GM10248 (cell line): ENCODE measurements at regions not wholly inside any gene's neighbourhood (a gene's known extent, or its start where the extent isn't known, plus 50 kb on each side); places are given as distances from the start of the nearest gene placed in this dataset.

Experiments used
- CTCF ChIA-PET: fragments of 300-600 bp; sonication (Branson Sonifier 250); formaldehyde crosslinking; extraction: SDS; loops from one replicate; lab custom pipeline; 2021; ENCODE audit warnings: antibody characterized with exemption; lab: Yijun Ruan, JAX
- POLR2A ChIA-PET: fragments of 350-650 bp; sonication (Branson Sonifier 250); formaldehyde crosslinking; extraction: SDS; loops from one replicate; lab custom pipeline; 2020; ENCODE audit warnings: antibody characterized with exemption; lab: Yijun Ruan, JAX
- DNase-seq: peaks from one replicate; pipeline ENCODE4 v3.0.0; 2012; ENCODE audit errors: extremely low spot score
- CTCF ChIP-seq: IDR thresholded peaks from 2 replicates; pipeline ENCODE4 v1.5.1; 2012; ENCODE audit warnings: mild to moderate bottlenecking, low read depth; ENCODE audit errors: extremely low read depth, missing control alignments, control extremely low read depth

GRCh38 chr9:79461712-79462111 is 110.1 kb upstream of the TLE4 start:
- POLR2A ChIA-PET, result no interaction called here

GRCh38 chr9:79465156-79465555 is 106.6 kb upstream of the TLE4 start:
- POLR2A ChIA-PET, result no interaction called here
- CTCF ChIA-PET, result interaction anchor here (0.9 to 1.7 kb wide), 3 partner anchors 10 to 18 kb away, joined by 3 to 5 read pairs (median 4); no protein-coding TSS in a partner anchor
- no peak for TF ChIP-seq CTCF
- DNase-seq, result no peak

More at GRCh38 chr9:79461712-79462111, 110.1 kb upstream of the TLE4 start:
- TF ChIP-seq CTCF, result no peak
- CTCF ChIA-PET, result interaction anchor here (1.0 kb wide), 1 partner anchor 11 kb away, joined by 3 read pairs; no protein-coding TSS in a partner anchor
- no peak for DNase-seq

- ChIA-PET POLR2A (no interaction called here), CTCF (interaction anchor here (1.2 kb wide), 1 partner anchor 12 kb away, joined by 3 read pairs; no protein-coding TSS in a partner anchor)
- DNase-seq, result no peak
- TF ChIP-seq CTCF, result no peak
Measured at GRCh38 chr9:79469164-79469563, 102.6 kb upstream of the TLE4 start.

GRCh38 chr9:79470954-79471353 is 100.8 kb upstream of the TLE4 start:
- no peak for TF ChIP-seq CTCF
- no peak for DNase-seq
- POLR2A ChIA-PET, result no interaction called here
- CTCF ChIA-PET, result no interaction called here

- POLR2A ChIA-PET, result no interaction called here
- CTCF ChIA-PET, result interaction anchor here (1.3 kb wide), 1 partner anchor 9 kb away, joined by 6 read pairs; no protein-coding TSS in a partner anchor
- TF ChIP-seq CTCF, result no peak
- DNase-seq, result no peak
Measured at GRCh38 chr9:79471580-79472543, 99.9 kb upstream of the TLE4 start.

- CTCF ChIA-PET, result no interaction called here
- no peak for TF ChIP-seq CTCF
- POLR2A ChIA-PET, result no interaction called here
- no peak for DNase-seq
Measured at GRCh38 chr9:79473704-79474103, 98.1 kb upstream of the TLE4 start.
